Chondrocyte (in vitro differentiated cells): ENCODE measurements at regions not wholly inside any gene's neighbourhood (a gene's known extent, or its start where the extent isn't known, plus 50 kb on each side); places are given as distances from the start of the nearest gene placed in this dataset.

Source experiments
- DNase-seq: peaks from one replicate; pipeline ENCODE4 v3.0.0; 2021; ENCODE audit warnings: mixed read lengths, low spot score
- H3K27ac Mint-ChIP-seq: one replicate; pipeline ENCODE4 v1.8.0; 2021; ENCODE audit warnings: mild to moderate bottlenecking, moderate library complexity, mixed read lengths; ENCODE audit not compliant: unreplicated experiment
- H3K27me3 Mint-ChIP-seq: 2 replicates; pipeline ENCODE4 v1.8.0; 2021; ENCODE audit warnings: low read depth, mixed read lengths
- H3K36me3 Mint-ChIP-seq: 2 replicates; pipeline ENCODE4 v1.8.0; 2021; ENCODE audit warnings: low read depth, mixed read lengths
- H3K4me1 Mint-ChIP-seq: 2 replicates; pipeline ENCODE4 v1.8.0; 2021; ENCODE audit warnings: low read depth, mild to moderate bottlenecking, mixed read lengths
- H3K4me3 Mint-ChIP-seq: one replicate; pipeline ENCODE4 v1.8.0; 2021; ENCODE audit warnings: mild to moderate bottlenecking, moderate library complexity, mixed read lengths; ENCODE audit not compliant: unreplicated experiment
- H3K9me3 Mint-ChIP-seq: 2 replicates; pipeline ENCODE4 v1.8.0; 2021; ENCODE audit warnings: low read depth, mixed read lengths
- CTCF ChIP-seq: fragments of 200-600 bp; sonication (generic); IDR thresholded peaks from 2 replicates; pipeline ENCODE4 v1.5.0; 2021; ENCODE audit warnings: antibody characterized with exemption, mild to moderate bottlenecking, moderate library complexity

GRCh38 chr10:90975096-90975495, 54.2 kb upstream of the ANKRD1 start:
- Mint-ChIP-seq H3K27me3 (no peaks in the 10 kb centered on the region), H3K4me3 (no peak overlapping the region), H3K4me1 (peaks cover 6% of the 10 kb centered on the region), H3K36me3 (peaks cover 2% of the 10 kb centered on the region), H3K9me3 (peaks cover 13% of the 10 kb centered on the region), H3K27ac (no peak overlapping the region)
- TF ChIP-seq CTCF: no peak
- DNase-seq: no peak

- Mint-ChIP-seq H3K9me3 (peaks cover 13% of the 10 kb centered on the region), H3K27ac (no peak overlapping the region), H3K36me3 (peaks cover 2% of the 10 kb centered on the region), H3K4me3 (no peak overlapping the region), H3K27me3 (no peaks in the 10 kb centered on the region), H3K4me1 (no peaks in the 10 kb centered on the region)
- DNase-seq: no peak
- TF ChIP-seq CTCF: no peak
These were observed 56.4 kb upstream of the ANKRD1 start for GRCh38 chr10:90977162-90977854.

- no peak for TF ChIP-seq CTCF
- H3K9me3 Mint-ChIP-seq: peaks cover 13% of the 10 kb centered on the region
- no peak overlapping the region for H3K4me3 Mint-ChIP-seq
- H3K27ac Mint-ChIP-seq: no peak overlapping the region
- H3K36me3 Mint-ChIP-seq: peaks cover 2% of the 10 kb centered on the region
- no peaks in the 10 kb centered on the region for H3K27me3 Mint-ChIP-seq
- H3K4me1 Mint-ChIP-seq: no peaks in the 10 kb centered on the region
- DNase-seq: no peak
These were observed 57.1 kb upstream of the ANKRD1 start for GRCh38 chr10:90977855-90978486.

- Mint-ChIP-seq H3K9me3 (no peaks in the 10 kb centered on the region), H3K4me1 (no peaks in the 10 kb centered on the region)
These were observed 61.6 kb upstream of the ANKRD1 start for GRCh38 chr10:90982406-90983008.

More at GRCh38 chr10:90982406-90983008, 61.6 kb upstream of the ANKRD1 start:
- no peak overlapping the region for H3K4me3 Mint-ChIP-seq
- no peak for DNase-seq
- no peak for TF ChIP-seq CTCF
- no peaks in the 10 kb centered on the region for H3K27me3 Mint-ChIP-seq
- no peaks in the 10 kb centered on the region for H3K36me3 Mint-ChIP-seq
- H3K27ac Mint-ChIP-seq: no peak overlapping the region
